ENCODE measurements at regions not wholly inside any gene's neighbourhood (a gene's known extent, or its start where the extent isn't known, plus 50 kb on each side); places are given as distances from the start of the nearest gene placed in this dataset.

DNA sequence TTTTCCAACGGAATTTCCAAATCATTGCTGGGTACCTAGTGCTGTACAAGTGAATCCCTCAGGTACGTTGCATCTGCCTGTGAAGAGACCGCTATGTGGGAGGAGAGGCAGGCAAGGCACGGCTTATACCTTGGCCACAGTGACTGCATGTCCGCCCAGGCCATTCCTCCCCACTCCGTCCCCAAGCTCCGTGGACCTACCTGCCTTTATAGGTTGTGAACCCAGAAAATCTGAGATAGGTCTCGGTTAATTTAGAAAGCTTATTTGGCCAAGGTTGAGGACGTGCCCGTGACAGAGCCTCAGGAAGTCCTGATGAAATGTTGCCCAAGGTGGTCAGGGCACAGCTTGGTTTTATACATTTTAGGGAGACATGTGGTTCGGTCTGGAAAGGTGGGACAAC, 218.5 kb upstream of the TSHZ3 start:
- no peak for DNase-seq

- no peak for DNase-seq
These were observed 219.5 kb upstream of the TSHZ3 start for GRCh38 chr19:31568724-31569123.

DNA sequence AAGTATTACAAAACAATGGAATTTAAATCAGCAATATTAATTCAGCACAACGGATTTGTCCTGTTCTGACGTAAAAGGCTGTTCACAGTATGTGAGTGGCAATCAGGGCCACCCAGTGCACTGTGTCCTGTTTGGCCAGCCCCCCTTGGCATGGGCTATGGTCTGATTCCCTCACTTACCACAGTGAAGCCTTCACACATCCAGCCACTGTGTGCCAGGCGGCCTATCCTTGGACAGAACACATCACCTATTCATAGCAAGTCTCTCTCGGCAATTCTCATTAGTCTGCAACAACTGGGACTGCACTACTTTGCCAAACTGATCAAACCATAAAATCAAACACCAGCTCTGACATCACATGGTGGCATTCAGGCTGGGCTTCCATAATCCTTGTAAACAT, 221.5 kb upstream of the TSHZ3 start:
- DNase-seq: no peak

GRCh38 chr19:31572102-31572975, 223.1 kb upstream of the TSHZ3 start:
- DNase-seq: no peak

GRCh38 chr19:31572976-31573298, 223.7 kb upstream of the TSHZ3 start:
- no peak for DNase-seq

- no peak for DNase-seq
These were observed 225.2 kb upstream of the TSHZ3 start for GRCh38 chr19:31574251-31574973.

DNA sequence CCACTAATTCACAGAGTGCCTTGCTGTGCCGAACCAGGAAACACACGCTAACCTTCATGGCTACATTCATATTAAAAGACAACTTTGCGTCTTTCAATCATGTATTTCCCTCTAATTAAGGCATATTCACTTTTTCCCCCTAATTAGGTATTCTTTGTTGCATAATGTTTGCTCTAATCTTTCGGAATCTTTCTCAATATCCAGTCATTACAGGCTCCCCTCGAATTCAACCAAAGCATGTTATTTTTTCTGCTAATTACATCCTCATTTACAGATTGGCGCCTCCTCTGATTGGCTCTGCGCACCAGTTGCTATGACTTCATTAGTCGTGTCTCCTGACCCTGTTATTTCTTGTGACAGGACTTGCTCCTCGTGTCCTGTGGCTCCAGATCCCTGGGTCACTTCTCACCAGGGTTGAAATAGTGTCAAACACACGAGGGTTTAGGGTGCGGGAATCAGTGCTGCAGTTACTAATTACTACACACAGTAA, 226.7 kb upstream of the TSHZ3 start:
- no peak for DNase-seq

DNA sequence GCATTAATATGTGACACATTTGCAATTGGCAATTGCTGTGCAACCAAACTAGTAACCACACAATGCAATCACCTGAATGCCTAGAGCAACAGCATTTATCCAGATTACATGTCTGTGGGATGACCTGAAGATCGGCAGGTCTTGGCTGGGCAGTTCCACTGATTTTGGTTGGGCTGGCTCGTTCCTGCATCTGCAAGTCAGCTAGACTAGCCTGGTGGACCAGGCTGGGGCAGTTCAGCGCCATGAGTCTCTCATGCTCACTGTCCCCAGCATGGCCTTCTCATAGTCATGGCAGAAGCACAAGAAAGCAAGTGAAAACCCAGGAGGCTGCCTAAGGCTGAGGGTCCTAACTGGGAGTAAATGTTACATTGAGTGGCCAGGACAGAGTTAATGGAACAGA, 229.1 kb upstream of the TSHZ3 start:
- no peak for DNase-seq

GRCh38 chr19:31583148-31583547, 233.9 kb upstream of the TSHZ3 start:
- DNase-seq: no peak

DNA sequence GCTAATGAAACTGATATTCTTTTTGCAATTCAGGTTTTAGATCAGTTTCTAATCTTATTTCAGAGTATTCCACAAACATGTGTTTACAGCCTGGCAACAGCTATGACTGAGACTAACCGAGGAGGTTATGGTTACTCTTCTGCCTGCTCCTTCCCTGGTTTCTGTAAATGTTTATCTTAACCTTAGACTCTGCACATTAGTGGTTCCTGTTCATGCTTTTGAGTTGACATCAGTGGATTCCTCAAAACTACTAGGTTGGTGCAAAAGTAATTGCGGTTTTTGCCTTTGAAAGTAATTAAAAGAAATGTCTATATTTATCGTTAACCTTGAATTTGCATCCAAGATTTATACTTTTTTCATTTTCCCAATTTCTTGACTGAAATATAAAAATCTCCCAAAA, 237.0 kb upstream of the TSHZ3 start:
- no peak for DNase-seq

- DNase-seq: no peak
These were observed 239.9 kb upstream of the TSHZ3 start for GRCh38 chr19:31589109-31589508.

GRCh38 chr19:31591258-31591657, 242.0 kb upstream of the TSHZ3 start:
- DNase-seq: no peak

DNA sequence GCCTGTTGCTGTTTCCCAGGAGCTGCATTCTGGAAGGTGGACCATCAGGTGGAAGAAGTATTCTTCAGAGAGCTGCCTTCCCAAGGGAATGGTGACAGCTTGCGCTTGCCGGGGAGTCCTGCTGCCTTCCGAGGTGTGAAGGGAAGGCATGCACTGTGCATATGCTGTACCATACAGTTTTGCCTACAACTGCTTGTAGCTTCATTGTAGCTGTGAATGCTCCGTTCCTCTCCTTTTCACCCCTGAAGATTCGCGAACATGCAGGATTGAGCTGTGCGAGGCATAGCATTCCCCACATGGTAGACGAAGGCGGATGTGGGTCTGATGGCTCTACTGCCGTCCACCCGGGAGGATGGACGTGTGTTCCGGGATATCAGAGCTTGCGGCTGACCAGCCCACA, 243.2 kb upstream of the TSHZ3 start:
- DNase-seq: no peak

- no peak for DNase-seq
These were observed 245.5 kb upstream of the TSHZ3 start for GRCh38 chr19:31594701-31595100.

DNA sequence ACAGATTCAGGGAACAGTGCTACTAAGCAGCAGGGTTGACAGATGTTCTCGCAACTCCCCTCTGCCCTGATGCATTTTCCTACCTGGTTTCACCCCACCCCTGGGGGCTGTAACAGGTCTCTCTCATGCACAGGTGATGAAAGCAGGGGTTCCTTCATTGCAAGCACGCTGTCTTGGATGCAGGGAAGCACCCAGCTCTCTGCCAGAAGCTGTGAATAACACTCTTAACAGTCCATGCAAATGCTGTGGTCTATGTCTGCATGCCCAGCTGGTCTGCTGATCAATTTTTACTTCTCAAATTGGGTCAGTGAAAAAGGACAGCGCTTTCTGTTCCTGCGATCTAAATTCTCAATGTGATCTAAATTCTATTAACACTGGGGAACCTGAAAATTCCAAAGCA, 246.3 kb upstream of the TSHZ3 start:
- no peak for DNase-seq

- DNase-seq: no peak
These were observed 247.5 kb upstream of the TSHZ3 start for GRCh38 chr19:31596751-31597150.

GRCh38 chr19:31597616-31598015, 248.4 kb upstream of the TSHZ3 start:
- no peak for DNase-seq

DNA sequence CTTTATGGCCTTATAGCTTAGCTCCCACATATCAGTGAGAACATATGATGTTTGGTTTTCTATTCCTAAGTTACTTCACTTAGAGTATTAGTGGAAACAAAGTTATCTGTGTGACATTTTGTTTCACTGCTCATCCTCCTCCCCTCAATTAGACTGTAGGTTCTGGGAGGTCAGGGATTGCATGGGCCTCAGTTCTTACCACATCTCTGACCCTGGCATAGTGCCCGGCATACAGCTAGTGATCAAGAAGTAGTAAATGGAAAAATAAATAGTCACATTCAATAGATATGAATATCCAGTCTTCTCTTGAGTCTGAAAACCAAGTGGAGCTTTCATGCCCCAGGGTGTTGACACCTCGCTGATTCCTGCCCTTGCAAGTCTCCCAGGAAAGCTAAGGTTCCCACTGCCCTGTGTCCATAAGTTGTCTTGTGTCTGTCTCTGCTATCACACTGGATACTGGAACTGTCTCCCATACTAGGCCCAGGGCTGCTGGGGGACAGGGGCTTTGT, 249.5 kb upstream of the TSHZ3 start:
- DNase-seq: no peak

DNA sequence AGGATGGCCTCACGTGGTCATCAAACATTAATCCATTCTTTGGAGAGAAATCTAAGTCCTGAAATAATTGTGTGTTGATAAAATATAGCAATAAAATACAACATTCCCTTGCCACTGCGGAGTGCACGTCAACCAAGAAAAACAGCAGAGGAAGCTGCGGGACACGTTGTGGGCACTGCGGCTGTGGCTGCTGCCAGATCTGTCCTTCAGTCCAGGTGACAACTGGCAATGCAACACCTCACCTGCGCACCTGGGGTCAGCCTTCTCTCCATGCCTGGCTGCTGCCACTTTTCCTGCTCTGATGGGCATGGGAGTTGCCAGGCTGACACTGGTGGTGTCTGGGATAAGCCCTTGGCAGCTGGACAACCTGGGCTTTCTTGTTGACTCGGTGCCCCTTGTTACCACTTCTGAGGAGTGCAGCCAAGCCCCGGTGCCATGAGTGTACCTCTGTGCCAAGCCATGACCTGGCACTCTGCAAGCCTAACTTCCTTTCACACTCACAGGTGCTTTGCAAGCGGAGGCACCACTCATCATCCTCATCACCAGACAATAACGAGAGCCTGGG, 251.6 kb upstream of the TSHZ3 start:
- no peak for DNase-seq

DNA sequence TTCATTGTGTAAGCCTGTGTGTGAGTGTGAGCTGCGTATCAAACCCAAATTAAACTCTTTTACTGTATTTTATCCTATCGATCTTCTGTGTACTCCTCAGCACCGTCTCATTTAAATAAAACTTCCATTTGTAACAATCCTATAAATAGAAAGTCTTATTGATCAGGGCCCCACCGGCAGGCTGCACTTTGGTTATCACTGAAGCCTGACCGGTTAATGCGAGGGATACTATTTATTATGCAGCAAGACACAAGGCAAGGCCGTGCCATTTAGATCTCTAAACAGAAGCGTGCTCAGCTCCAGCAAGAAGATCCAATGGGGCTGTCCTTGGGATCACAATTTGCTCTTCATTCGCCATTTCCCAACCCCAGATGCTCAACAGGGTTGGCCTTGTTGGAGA, 252.6 kb upstream of the TSHZ3 start:
- no peak for DNase-seq

GRCh38 chr19:31602548-31602947, 253.3 kb upstream of the TSHZ3 start:
- no peak for DNase-seq

GRCh38 chr19:31604493-31605040, 255.3 kb upstream of the TSHZ3 start:
- no peak for DNase-seq

DNA sequence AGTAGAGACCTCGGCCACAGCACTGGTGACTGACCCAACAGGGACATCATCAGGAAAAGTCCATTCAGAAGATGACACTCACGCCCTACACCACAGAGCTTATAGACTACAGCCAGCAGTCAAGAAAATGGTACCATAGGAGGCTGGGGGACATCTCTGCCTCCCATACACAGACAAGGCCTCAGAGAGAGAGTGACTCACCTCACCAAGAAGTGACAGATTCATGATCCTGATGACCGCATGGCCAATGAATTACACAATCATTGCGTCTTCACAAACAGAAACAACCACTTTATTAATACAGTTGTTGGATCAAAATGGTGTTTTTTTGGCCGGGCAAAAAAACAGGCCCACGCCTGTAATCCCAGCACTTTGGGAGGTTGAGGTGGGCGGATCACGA, 260.8 kb upstream of the TSHZ3 start:
- no peak for DNase-seq

Data from NCI-H1436 (cell line).